ENCODE measurements at regions not wholly inside any gene's neighbourhood (a gene's known extent, or its start where the extent isn't known, plus 50 kb on each side); places are given as distances from the start of the nearest gene placed in this dataset.

DNA sequence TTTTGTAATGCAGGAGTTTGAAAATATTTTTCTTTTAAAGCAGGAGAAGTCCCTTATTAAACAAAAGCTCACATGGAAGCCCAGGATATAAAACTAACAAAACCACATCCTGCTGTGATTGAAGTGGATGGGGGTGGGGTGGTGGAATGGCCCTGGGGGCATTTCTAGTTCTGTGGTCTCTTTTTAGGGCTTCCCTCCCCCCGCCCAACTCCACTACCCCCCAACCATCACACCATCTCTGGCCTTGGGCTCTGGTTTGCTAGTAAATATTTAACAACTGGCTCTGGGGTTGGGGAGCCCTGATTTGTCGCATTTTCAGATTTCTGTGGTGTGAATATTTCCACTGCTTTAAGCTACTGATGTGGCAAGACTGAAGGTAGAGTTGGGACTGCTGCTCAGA, 279.6 kb upstream of the PLET1 start:
- no peak for DNase-seq (ENCODE audit: low read depth)

DNA sequence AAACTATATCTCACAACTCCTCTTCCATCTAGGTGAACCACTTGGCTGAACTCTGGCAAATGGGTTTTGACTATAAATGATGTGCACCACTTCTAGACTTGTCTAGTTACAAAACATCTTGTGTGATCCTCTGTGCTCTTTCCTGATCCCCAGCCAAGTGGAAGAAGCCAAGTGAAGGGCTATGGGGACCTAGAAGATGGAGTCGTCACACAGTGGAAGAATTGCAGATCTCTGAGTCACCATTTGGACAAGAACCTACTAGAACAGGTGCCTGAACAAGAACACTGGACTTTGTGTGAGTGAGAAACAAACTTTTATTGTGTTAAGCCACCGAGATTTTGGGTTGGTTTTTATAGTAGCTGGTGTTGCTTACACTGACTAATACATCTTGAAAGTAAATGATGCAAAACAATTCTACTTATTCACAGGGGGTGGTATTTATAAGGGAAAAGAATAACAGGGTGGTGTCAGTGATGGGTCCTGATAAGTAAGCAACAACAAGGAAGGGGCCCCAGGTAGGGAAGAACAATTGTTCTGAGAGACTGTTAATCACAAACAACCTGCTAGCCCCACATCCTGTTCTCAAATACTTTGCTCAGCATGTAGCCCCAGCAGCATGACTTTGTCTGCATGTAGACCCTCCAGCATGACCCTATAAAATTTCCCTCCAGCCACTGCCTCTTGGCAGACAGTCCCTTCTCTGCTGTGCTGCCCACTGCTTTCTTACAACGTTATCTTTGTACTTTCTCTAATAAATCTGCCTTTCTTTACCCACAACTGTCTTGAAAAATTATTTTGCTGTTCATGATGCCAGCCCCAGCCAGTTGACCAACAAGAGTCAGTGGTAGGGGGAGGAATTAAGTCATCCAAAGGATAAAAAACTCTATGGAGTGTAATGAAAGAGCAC, 280.7 kb upstream of the PLET1 start:
- no peak for DNase-seq (ENCODE audit: low read depth)

DNA sequence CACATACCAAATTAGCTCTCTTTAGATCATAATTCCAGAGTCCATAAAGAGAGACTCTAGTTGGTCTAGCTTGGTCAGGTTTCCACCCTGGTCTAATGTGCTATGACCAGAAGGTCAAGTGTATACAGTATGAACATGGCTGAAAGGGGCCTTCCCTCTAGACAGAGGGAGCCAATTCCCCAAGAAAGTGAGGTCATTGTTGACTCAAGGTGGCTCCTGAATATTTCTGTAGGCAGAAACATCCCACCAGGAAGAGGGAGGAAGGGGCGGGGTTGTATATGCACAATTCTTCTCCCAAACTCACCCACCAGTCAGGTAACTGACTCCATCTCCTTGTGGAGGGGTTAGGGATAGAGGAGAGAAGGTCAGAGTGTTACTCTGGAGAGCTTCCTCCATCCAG, 281.8 kb upstream of the PLET1 start:
- no peak for DNase-seq (ENCODE audit: low read depth)

DNA sequence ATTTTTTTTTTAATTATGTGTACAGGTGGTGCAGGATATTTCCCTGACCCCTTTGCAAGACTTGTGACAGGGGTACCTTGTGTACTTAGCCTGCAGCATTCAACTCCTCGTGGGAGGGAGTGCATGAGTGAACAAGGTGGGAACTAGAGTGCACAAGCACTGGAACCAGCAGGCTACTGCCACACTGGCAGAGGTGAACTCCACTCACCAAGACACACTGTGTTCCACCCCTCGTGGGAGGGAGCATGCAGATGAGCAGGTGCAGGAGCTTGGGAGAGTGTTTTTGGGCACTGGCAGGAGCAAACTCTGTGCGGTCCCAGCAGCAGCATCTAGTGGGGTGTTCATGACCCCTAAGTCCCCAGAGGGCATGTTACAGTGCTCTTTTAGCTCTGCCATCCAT, 282.7 kb upstream of the PLET1 start:
- no peak for DNase-seq (ENCODE audit: low read depth)

DNA sequence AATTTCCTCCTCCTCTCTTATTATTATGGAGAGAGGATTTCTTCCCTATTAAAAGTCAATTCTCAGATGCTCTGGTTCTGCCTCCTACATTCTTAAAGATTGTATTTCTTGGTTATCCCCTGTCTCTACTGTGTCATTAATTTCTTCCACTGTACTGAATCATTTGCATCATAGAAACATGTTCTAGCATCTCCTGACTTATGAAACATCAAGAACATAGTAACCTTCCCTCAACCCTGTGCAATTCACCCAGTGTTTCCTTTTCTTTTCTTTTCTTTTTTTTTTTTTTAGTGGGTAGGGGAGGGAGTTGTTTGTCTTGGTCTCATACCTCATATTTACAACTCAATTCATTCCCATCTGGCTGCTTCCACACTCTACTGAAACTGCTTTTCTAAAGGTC, 288.0 kb upstream of the PLET1 start:
- no peak for DNase-seq (ENCODE audit: low read depth)

DNA sequence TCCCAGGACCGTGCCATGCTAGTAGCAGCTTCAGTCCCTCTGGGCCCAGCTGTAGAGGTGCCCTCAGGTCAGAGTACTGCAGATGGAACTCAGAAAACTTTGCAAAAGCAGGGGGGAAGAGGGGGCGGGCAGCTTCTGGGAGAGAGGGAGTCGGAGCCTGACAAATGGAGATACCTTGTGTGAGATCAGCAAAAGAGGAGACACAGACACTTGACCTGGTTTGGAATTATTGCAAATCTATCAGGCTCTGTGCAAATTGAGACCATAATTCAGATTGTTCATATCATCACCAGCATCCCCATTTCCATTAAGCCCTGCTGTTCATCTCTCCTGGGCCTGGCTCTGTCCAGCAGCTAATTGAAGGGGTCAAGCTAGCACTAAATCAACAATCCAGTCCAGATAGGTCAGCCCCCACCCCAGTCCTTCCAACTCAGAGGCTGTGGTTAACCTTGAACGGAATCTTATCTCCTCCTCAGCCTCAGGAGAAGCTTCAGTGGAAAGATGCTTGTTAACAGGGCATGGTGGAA, 292.6 kb upstream of the PLET1 start:
- no peak for DNase-seq (ENCODE audit: low read depth)

DNA sequence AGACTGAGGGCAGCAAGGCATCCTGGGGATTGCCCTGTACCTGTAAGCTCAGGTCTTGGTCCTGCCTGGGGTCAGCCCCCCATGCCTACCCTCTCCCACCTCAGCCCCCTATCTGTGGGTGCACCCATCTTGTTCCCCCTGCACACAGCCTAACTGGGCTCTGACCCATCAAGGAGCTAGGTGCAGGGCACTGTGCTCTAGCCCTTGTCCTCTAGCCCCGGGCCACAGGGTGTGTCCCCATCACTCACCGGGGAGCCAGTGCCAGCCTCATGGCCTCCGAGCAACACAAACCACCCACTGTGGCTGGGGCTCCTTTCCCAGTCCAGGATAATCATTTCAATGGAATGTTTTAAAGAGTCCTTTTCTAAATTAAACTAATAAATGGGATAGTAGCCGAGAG, 293.9 kb upstream of the PLET1 start:
- DNase-seq (ENCODE audit: low read depth): no peak

DNA sequence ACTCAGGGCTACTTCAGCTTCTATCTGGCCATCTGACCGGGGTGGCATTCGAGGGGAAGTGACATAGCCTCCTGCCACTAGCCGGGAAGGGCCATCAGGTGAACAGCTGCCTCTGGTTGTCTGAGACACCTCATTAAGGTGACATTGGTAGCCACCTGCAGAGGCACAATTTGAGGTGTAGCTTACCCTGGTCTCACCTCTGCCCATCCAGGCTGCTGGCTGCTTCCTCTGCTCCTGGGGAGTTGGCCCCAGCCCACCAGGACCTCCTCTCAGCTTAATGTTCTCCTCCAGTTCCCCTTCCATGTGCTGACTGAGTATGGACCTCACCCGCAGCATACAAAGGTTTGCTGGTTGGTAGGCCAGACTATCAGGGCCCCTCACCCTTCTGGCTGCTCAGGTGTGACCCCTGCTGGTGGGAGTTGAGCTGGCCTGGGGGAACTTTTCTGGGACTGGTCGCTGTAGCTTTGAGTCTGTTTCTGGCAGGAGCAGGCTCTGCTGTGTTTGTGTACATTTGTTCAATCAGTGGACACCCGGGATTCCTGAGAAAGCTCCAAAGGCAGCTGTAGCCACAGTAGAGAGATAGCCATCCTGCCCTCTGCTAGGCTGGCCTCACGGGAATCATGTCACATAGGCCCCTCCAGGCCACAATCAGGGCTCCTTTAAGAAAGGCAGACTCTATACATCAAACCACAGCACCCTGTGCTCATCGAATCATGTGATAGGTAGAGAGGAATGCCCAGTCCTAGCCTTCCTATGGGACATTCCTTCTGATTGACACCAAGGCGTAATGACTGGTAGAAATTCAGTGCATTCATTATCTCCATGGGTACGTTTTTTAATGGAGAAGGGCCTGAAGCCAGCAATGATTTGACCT, 295.1 kb upstream of the PLET1 start:
- DNase-seq (ENCODE audit: low read depth): peak; percentile 32

DNA sequence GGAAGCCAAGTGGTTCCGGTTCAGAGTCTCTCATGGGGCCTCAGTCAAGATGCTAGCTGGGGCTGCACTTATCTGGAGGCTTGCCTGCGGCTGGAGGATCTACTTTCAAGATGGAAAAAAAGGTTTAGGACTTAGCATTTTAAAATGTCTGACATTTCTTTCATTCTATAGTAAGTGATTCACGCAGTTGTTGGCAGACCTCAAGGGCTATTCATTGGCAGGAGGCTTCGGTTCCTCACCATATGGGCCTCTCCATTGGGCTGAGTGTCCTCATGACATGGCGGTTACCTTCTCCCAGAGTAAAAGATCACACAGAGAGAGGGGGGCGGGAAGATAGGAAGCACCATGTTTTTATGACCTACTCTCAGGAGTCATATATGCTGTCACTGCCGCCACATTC, 298.0 kb upstream of the PLET1 start:
- DNase-seq (ENCODE audit: low read depth): no peak

DNA sequence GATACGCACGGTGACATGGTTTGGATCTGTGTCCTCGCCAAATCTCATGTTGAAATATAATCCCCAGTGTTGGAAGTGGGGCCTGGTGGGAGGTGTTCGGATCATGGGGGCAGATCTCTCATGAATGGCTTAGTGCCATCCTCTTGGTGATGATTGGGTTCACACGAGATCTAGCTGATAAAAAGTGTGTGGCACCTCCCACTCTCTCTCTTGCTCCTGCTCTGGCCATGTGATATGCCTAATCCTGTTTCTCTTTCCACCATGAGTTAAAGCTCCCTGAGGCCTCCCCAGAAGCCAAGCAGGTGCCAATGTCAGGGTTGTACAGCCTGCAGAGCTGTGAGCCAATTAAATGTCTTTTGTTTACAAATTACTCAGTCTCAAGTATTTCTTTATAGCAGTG, 303.1 kb upstream of the PLET1 start:
- DNase-seq (ENCODE audit: low read depth): no peak

DNA sequence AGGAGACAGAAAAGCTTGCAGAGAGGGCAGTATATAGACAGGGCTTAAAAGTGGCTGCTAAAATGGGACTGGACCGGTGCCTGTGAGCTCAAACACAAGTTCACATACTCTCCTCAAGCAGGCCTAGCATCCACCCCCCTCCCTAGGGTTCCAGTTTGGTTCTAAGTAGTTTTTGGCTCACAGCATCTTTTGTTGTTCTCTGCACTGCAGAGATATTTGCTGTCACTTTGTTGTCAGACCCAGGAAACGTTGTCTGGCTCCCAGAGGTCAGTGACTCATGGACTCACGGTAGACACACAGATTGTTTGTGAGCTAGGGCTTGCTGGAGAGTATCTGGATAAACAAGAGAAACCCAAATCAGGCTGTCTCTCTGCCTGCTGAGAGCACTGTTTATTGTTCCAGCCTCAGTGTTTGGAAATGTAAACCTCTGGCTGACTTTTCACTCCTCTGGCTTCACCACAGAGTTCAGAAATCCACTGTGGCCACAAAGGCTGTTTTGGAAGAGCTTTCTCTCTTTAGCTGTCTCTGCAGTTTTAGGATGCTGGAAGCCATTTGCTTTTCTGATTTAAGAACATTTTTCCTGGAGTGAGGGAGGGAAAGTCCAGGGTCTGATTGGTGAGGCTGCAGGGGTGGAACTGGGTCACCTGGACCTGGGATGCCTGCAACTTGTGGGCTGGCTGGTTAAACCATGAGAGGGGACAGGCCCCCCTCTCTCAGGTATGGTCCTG, 303.7 kb upstream of the PLET1 start:
- no peak for DNase-seq (ENCODE audit: low read depth)

DNA sequence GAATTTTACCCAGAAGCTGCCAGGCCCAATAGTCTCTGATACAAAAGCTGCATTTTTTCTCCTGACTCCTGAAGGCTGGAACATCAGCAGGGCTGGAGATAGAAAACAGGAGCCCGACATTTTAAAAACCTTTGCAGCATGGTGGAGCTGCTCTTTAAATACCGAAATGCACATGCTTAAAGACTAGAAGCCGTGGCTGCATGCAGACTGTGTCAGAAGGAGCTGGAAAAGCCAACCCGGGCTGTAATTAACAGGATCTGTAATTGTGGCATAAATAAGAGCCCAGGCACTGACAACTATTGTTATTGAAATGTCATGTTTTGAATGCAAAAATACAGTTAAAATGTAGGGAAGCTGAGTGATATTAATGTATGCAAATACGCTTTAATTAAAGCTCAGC, 304.9 kb upstream of the PLET1 start:
- DNase-seq (ENCODE audit: low read depth): no peak

DNA sequence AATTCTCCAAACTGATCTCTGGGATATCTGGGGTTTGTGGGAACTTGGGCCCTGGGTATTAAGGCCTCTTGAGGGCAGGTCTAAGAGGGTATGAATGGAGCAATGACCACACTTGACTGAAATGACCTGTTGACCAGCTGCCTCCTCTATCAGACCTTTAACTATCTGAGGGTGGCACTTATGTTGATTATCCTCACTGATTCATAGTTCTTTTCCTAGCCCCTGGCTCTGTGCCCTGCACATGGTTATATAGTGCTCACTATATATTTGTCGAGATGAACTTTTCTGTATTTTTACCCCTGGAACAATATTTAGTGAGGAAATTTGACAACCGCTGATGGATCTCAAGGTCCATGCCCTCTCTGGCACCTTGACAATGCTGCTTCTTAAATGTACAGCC, 305.5 kb upstream of the PLET1 start:
- no peak for DNase-seq (ENCODE audit: low read depth)

DNA sequence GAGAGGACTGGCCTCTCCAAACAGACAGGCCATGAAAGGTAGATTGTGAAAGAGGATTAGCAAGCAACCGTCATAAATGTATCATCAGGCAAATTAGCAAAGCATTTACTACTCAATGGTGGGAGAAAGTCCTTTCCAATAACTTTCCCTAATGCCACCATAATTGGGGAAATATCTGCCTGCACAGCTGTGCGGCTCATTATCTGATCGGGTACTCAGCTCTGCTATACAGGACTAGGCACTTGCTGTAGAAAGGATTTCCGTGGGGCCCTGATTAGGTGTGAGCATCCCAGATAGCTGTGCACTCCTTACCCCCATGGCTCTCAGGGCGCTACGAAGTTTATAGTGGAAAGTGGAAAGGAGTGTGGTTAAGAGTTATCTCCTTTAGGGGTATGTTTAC, 309.7 kb upstream of the PLET1 start:
- DNase-seq (ENCODE audit: low read depth): no peak

DNA sequence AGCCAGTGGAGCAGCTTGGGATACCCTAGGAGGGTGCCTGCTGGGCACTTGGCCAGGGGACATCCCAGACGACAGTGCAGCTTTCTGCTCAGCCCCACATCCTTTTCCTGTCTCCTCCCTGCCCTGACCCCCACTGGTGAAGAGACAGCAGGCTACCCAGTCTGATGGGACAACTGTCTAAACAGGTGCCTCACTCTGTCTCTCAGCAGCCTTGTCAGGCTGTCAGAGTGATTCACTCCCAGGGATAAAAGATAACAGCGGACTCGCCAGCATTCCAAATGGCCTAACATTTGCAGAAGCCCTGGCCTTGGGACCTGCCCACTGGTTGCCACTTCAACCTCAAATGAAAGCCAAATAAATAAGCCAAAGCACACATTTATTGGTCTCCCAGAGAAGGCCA, 318.6 kb upstream of the PLET1 start:
- no peak for DNase-seq (ENCODE audit: low read depth)

DNA sequence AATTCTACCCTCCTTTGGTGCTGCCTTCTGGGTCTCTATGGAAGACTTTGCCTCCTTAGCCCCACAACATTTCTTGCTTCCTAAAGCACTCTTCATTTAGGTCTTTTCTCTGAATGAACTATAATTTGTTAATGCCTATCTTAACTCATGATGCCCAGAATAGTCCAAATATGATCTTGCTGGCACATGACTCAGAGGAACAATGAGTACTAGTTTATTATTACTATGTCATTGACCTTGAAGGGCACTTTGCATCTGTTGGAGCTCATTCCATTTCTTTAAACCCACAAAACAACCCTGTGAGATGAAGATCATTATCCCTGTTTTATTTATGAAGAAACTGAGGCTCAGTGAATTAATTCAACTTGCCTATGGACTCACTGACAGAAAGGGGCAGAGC, 320.2 kb upstream of the PLET1 start:
- DNase-seq (ENCODE audit: low read depth): no peak

DNA sequence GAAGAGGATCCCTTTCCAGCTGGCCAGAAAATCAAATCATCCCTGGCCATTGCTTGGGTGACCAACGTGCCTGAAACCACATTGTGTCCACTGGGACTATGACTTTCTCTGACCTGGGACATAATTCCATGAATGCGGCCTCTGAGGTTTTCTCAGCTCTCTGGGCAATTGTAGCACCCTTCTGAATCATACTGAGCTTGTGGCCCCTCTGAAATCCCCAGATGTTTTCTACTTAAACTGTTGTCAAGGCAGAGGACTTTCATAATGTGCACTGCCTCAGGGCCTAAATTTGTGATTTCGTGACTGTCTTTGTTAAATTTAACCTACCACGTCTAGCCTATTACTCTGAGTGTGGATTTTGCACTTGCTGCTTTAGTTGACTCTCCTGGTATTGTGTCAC, 321.1 kb upstream of the PLET1 start:
- DNase-seq (ENCODE audit: low read depth): no peak

DNA sequence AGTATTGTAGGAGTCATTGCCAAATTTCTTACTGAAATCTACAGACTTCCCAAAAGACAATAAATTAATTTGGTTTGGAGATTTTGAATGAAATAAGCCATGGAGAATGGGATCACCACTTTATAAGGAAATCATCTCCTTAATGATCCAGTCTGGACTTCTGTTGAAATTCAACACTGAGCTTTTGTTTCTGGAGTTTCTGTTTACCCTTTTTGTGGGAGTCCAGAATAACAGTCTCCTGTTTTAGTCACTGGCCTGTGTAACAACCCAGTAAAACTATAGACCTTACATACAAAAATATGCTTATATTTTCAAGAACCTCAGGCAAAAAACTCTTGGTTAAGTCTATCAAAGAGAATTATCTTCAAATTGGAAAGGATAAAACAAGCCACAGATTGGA, 321.7 kb upstream of the PLET1 start:
- DNase-seq (ENCODE audit: low read depth): no peak

DNA sequence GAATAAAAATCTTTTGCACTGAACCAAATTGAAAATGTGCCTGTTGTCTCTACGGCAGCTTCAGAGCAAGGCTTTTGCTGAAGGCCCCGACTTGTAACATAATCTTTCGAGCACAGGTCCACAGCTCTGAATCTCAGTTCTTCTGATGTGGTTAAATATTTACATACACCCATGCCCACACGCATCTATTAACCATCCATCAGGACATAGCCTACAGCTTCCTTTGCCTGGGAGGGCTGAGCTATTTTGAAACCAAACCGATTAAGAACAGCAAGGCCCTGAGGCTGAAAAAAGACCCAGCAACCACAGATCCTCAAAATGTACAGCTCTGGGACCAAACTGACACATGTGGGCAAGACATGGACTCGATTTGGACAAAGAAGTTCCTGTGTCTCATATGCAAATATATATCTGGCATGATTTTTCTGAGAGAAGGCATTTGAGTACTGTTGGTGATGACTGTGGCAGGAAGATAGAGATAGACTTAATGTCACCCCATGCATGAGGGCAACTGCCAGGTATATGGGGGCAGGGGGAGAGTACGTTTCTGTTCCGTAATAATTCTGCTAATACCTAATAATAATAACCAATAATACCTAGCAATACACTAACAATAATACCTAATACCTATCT, 322.7 kb upstream of the PLET1 start:
- DNase-seq (ENCODE audit: low read depth): no peak

DNA sequence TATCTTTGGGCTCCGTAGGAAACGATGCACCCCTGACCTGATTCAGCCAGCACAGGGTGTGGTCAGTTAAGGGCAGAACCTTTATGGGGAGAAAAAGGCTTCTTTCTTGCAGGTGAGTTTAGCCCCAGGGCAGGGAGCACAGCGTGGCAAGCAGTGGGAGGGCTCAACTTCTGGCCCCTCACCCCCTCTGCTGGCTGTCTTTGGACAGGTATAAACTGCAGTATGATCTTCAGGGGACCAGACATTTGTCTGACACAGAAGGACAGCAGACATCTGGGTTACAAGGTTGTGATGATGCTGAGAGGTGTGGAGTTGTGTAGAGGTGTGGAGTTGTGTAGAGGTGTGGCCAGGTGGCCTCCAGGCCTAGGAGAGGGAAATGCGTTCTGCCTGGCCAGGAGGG, 324.0 kb upstream of the PLET1 start:
- DNase-seq (ENCODE audit: low read depth): no peak

DNA sequence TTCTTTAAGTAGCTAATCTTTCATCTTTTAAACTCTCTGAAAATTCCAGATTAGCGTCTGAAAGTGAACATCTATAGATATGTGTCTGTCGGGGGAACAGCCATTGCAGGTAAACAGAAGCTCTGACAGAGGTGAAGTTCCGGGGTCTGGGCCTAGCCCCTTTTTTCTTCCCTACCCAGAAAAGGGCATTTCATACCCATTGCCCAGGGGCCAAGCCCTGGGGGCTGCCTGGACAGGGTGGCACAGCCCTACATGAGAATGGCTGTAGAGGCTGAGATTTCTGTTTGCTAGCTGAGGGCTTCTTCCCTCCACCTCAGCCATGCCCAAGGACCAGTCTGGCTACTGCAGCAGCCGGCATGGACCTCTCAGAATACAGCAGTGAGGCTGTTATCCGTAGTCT, 327.0 kb upstream of the PLET1 start:
- no peak for DNase-seq (ENCODE audit: low read depth)

DNA sequence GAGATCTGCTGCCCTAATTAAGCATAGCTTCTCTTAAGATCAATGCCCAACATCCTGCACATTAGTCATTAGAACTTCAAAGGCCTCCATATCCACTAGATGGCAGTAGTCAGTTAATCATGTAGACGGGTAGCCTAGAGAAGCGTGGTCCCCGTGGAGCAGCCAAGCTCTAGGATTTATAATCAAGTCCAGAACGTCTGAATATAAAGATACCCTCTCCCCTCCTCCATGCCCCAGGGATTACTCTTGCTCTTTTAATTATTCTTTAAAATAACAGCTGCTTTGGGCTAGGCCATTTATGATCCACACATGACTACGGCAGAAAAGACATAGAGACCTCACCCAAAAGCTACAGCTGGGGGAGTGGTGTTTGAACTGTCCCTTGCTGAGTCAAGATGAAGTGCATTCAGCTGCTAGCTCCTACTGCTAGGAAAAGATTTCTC, 327.6 kb upstream of the PLET1 start:
- peak; percentile 36 for DNase-seq (ENCODE audit: low read depth)

Data from CMK (cell line).